ENCODE measurements at regions not wholly inside any gene's neighbourhood (a gene's known extent, or its start where the extent isn't known, plus 50 kb on each side); places are given as distances from the start of the nearest gene placed in this dataset.

GRCh38 chr1:89466307-89466930 is 58.2 kb upstream of the LRRC8B start:
- H3K4me1 Mint-ChIP-seq (ENCODE audit: low read depth in 2 of 2), result peaks cover 6 to 9% of the 10 kb centered on the region in 2 donors

GRCh38 chr1:89472253-89472652 is 52.4 kb upstream of the LRRC8B start:
- H3K4me1 Mint-ChIP-seq (ENCODE audit: low read depth in 2 of 2), result no peaks in the 10 kb centered on the region
- ATAC-seq (replicated peaks), result no peak
- no peak overlapping the region for H3K4me3 Mint-ChIP-seq
- DNase-seq, result no peak
- H3K9me3 Mint-ChIP-seq, result no peaks in the 10 kb centered on the region
- H3K27ac Mint-ChIP-seq, result no peak overlapping the region
- H3K27me3 Mint-ChIP-seq, result peaks cover 0 to 49% of the 10 kb centered on the region in 2 donors
- H3K36me3 Mint-ChIP-seq (ENCODE audit: insufficient read depth), result no peaks in the 10 kb centered on the region

More at GRCh38 chr1:89466307-89466930, 58.2 kb upstream of the LRRC8B start:
- Mint-ChIP-seq H3K4me3 (no peak overlapping the region), H3K36me3 (ENCODE audit: insufficient read depth) (no peaks in the 10 kb centered on the region), H3K27ac (no peak overlapping the region), H3K27me3 (peaks cover 37 to 70% of the 10 kb centered on the region in 2 donors), H3K9me3 (no peaks in the 10 kb centered on the region)
- ATAC-seq (replicated peaks) (no peak), DNase-seq (no peak)

GRCh38 chr1:89472886-89473417 is 51.7 kb upstream of the LRRC8B start:
- Mint-ChIP-seq H3K4me1 (ENCODE audit: low read depth in 2 of 2) (no peaks in the 10 kb centered on the region), H3K27ac (no peak overlapping the region), H3K27me3 (peaks cover 0 to 44% of the 10 kb centered on the region in 2 donors), H3K36me3 (ENCODE audit: insufficient read depth) (no peaks in the 10 kb centered on the region), H3K4me3 (no peak overlapping the region), H3K9me3 (no peaks in the 10 kb centered on the region)
- DNase-seq, result no peak
- no peak for ATAC-seq (replicated peaks)
